Smooth muscle cell (in vitro differentiated cells): ENCODE measurements at regions not wholly inside any gene's neighbourhood (a gene's known extent, or its start where the extent isn't known, plus 50 kb on each side); places are given as distances from the start of the nearest gene placed in this dataset.
A peak's percentile ranks its signal among the peaks of the same experiment; 100 is the strongest.
"Not testable (repeated sequence)": the region's sequence is repeated elsewhere in the genome, so short reads cannot be mapped to it uniquely, and the experiment has no call there.

Source experiments
- DNase-seq: peaks from one replicate; lab custom pipeline; 2025; ENCODE audit not compliant: unreplicated experiment; lab: John Stamatoyannopoulos, UW
- H2AFZ ChIP-seq: fragments of 200-600 bp; sonication (generic); 2 replicates; pipeline ENCODE4 v1.6.0; 2016; ENCODE audit warnings: antibody characterized with exemption, low read depth, mild to moderate bottlenecking
- H3F3A ChIP-seq: fragments of 200-600 bp; sonication (generic); 2 replicates; pipeline ENCODE4 v1.6.0; 2017; ENCODE audit warnings: antibody characterized with exemption, low read depth
- H3K27ac ChIP-seq: fragments of 200-600 bp; sonication (generic); 2 replicates; pipeline ENCODE4 v1.5.1; 2016; ENCODE audit warnings: low read depth, mild to moderate bottlenecking
- H3K27me3 ChIP-seq: fragments of 200-600 bp; sonication (generic); 2 replicates; pipeline ENCODE4 v1.6.1; 2016; ENCODE audit warnings: low read depth, mild to moderate bottlenecking
- H3K36me3 ChIP-seq: fragments of 200-600 bp; sonication (generic); 2 replicates; pipeline ENCODE4 v1.5.1; 2016; ENCODE audit warnings: low read depth
- H3K4me1 ChIP-seq: fragments of 200-600 bp; sonication (generic); 2 replicates; pipeline ENCODE4 v1.5.1; 2016; ENCODE audit warnings: low read depth
- H3K4me2 ChIP-seq: fragments of 200-600 bp; sonication (generic); 2 replicates; pipeline ENCODE4 v1.6.0; 2016; ENCODE audit warnings: mild to moderate bottlenecking
- H3K4me3 ChIP-seq: fragments of 200-600 bp; sonication (generic); 2 replicates; pipeline ENCODE4 v1.5.1; 2016; ENCODE audit warnings: mild to moderate bottlenecking
- H3K79me2 ChIP-seq: fragments of 200-600 bp; sonication (generic); 2 replicates; pipeline ENCODE4 v1.6.0; 2016; ENCODE audit warnings: low read depth, mild to moderate bottlenecking
- H3K9ac ChIP-seq: fragments of 200-600 bp; sonication (generic); 2 replicates; pipeline ENCODE4 v1.6.0; 2016; ENCODE audit warnings: low read depth
- H3K9me3 ChIP-seq: fragments of 200-600 bp; sonication (generic); replicated peaks from 2 replicates; pipeline ENCODE4 v1.5.1; 2016; ENCODE audit warnings: low read depth
- H4K20me1 ChIP-seq: fragments of 200-600 bp; sonication (generic); 2 replicates; pipeline ENCODE4 v1.6.0; 2016; ENCODE audit warnings: low read depth
- CTCF ChIP-seq: fragments of 200-600 bp; sonication (generic); IDR thresholded peaks from 2 replicates; pipeline ENCODE4 v1.5.1; 2017; ENCODE audit warnings: borderline replicate concordance, mild to moderate bottlenecking, antibody characterized with exemption; ENCODE audit not compliant: insufficient read depth, poor library complexity, severe bottlenecking
- WGBS: methylation state at CpG from one replicate; pipeline ENCODE4 v1.1.7; 2016; ENCODE audit warnings: low lambda C conversion rate; 5-methylcytosine and 5-hydroxymethylcytosine counted together

GRCh38 chr9:82490019-82490499, 501.5 kb downstream of the SPATA31D1 start:
- Histone ChIP-seq H3K27me3 (peaks cover 26% of the 10 kb centered on the region), H3K4me2 (peak overlapping the region; percentile 40), H3K9ac (no peak overlapping the region), H3F3A (peaks cover 4% of the 10 kb centered on the region), H3K36me3 (no peaks in the 10 kb centered on the region), H4K20me1 (no peaks in the 10 kb centered on the region), H3K4me3 (no peak overlapping the region), H3K4me1 (peaks cover 14% of the 10 kb centered on the region), H3K27ac (no peak overlapping the region), H3K79me2 (no peaks in the 10 kb centered on the region), H2AFZ (no peak overlapping the region), H3K9me3 (no peaks in the 10 kb centered on the region)
- TF ChIP-seq CTCF, result no peak
- 34% methylated on average over 4 of the region's 4 CpGs for WGBS
- no peak for DNase-seq

GRCh38 chr9:82490821-82491220, 502.2 kb downstream of the SPATA31D1 start:
- H3K4me2 ChIP-seq, H3K9ac ChIP-seq, H3K79me2 ChIP-seq: not testable (repeated sequence)

GRCh38 chr9:82491604-82492003, 503.0 kb downstream of the SPATA31D1 start:
- H4K20me1 ChIP-seq, result no peaks in the 10 kb centered on the region
- H3K9me3 ChIP-seq, result no peaks in the 10 kb centered on the region
- no peaks in the 10 kb centered on the region for H3K79me2 ChIP-seq
- WGBS, result over 99% methylated on average over 3 of the region's 3 CpGs
- no peak overlapping the region for H2AFZ ChIP-seq
- H3K4me2 ChIP-seq, result no peak overlapping the region
- DNase-seq, result no peak
- H3K4me1 ChIP-seq, result peaks cover 14% of the 10 kb centered on the region
- no peak overlapping the region for H3K27ac ChIP-seq
- peaks cover 29% of the 10 kb centered on the region for H3K27me3 ChIP-seq
- TF ChIP-seq CTCF, result no peak
- H3K4me3 ChIP-seq, result no peak overlapping the region
- H3K9ac ChIP-seq, result no peak overlapping the region
- H3K36me3 ChIP-seq, result no peaks in the 10 kb centered on the region
- peaks cover 4% of the 10 kb centered on the region for H3F3A ChIP-seq

More at GRCh38 chr9:82490821-82491220, 502.2 kb downstream of the SPATA31D1 start:
- not testable (repeated sequence) for H4K20me1 ChIP-seq, H3K27ac ChIP-seq, H3K4me3 ChIP-seq, H3K36me3 ChIP-seq, H3F3A ChIP-seq, DNase-seq, H2AFZ ChIP-seq, H3K9me3 ChIP-seq
- peaks cover 29% of the 10 kb centered on the region for H3K27me3 ChIP-seq
- WGBS, result 93% methylated on average over 5 of the region's 5 CpGs
- H3K4me1 ChIP-seq, result peaks cover 14% of the 10 kb centered on the region

- H3F3A ChIP-seq, result peaks cover 4% of the 10 kb centered on the region
- H3K4me1 ChIP-seq, result peaks cover 14% of the 10 kb centered on the region
- H3K27me3 ChIP-seq, result peaks cover 29% of the 10 kb centered on the region
- no peak for TF ChIP-seq CTCF
- H3K36me3 ChIP-seq, result no peaks in the 10 kb centered on the region
- no peaks in the 10 kb centered on the region for H4K20me1 ChIP-seq
- no peak overlapping the region for H3K4me2 ChIP-seq
- H3K9ac ChIP-seq, result no peak overlapping the region
- H3K9me3 ChIP-seq, result no peaks in the 10 kb centered on the region
- no peaks in the 10 kb centered on the region for H3K79me2 ChIP-seq
- no peak overlapping the region for H3K27ac ChIP-seq
- WGBS, result 51% methylated on average over 4 of the region's 4 CpGs
- H2AFZ ChIP-seq, result no peak overlapping the region
- no peak for DNase-seq
- H3K4me3 ChIP-seq, result no peak overlapping the region
Measured at GRCh38 chr9:82492274-82492673, 503.7 kb downstream of the SPATA31D1 start.
